GM19463 (cell line): ENCODE measurements at regions not wholly inside any gene's neighbourhood (a gene's known extent, or its start where the extent isn't known, plus 50 kb on each side); places are given as distances from the start of the nearest gene placed in this dataset.
"Not testable (repeated sequence)": the region's sequence is repeated elsewhere in the genome, so short reads cannot be mapped to it uniquely, and the experiment has no call there.

Experiments
- ATAC-seq: cut with Tn5 transposase; IDR thresholded peaks from one replicate; pipeline ENCODE4 v1.9.1; 2021; ENCODE audit warnings: mild to moderate bottlenecking, moderate library complexity; ENCODE audit not compliant: unreplicated experiment

DNA sequence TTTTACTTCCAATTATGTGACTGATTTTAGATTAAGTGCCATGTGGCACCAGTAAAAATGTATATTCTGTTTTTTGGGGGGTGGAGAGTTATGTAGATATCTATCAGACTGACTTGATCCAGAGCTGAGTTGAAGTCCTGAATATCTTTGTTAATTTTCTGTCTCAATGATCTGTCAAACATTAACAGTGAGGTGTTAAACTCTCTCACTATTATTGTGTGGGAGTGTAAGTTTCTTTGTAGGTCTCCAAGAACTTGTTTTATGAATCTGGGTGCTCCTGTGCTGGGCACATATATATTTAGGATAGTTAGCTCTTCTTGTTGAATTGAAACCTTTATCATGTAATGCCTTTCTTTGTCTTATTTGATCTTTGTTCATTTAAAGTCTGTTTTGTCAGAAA is 276.5 kb upstream of the USP25 start:
- ATAC-seq, result no peak

- not testable (repeated sequence) for ATAC-seq
These were observed 276.0 kb upstream of the USP25 start for GRCh38 chr21:15453785-15454184.

DNA sequence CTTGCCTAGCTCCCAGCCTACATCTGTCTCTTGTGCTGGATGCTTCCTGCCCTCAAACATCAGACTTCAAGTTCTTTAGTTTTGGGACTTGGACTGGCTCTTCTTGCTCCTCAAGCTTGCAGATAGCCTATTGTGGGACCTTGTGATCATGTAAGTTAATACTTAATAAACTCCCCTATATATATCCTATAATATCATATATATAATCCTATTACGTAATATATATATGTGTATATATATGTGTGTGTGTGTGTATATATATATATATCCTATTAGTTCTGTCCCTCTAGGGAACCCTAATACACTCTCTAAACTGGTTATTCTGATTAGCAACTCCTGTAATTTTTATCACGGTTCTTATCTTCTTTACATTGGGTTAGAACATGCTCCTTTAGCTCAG is 274.9 kb upstream of the USP25 start:
- ATAC-seq, result not testable (repeated sequence)

GRCh38 chr21:15455819-15456462 is 273.8 kb upstream of the USP25 start:
- no peak for ATAC-seq

- ATAC-seq, result no peak
These were observed 271.8 kb upstream of the USP25 start for GRCh38 chr21:15457965-15458364.

GRCh38 chr21:15462092-15462491 is 267.7 kb upstream of the USP25 start:
- no peak for ATAC-seq

DNA sequence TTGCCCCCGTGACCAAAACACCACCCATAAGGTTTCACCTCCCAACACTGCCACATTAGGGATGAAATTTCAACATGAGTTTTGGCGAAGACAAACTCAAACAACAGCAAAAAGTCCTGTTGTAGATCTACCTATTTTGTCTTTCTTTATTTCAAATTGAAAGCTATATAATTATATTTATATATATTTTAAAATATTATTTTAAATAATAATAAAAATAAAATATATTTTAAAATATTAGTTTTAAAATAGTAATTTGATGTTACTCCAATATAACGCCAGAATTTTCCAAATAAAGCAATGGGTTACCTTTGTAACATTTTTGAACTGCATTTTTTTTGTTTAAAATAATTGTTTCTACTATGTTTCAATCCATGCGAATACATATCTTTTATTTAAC is 263.5 kb upstream of the USP25 start:
- no peak for ATAC-seq

DNA sequence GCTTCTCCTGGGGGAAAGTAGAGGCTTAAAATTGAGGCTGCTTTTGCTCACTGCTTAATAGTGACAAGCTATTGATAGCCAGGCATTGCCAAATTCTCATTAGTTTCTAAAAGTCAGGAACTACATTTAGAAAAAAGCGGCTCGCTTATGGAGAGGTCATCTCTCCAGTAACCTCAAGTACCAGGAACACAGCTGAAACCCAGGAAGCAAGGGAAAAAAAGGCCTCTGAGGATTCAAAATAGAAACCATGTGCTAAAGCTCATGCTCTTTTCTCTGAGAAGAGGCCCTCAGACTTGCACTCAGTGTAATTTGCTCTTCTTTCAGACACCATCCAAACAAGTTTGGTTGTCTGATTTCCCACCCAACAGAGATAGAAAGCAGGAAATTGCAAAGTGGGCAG is 261.4 kb upstream of the USP25 start:
- ATAC-seq, result no peak

DNA sequence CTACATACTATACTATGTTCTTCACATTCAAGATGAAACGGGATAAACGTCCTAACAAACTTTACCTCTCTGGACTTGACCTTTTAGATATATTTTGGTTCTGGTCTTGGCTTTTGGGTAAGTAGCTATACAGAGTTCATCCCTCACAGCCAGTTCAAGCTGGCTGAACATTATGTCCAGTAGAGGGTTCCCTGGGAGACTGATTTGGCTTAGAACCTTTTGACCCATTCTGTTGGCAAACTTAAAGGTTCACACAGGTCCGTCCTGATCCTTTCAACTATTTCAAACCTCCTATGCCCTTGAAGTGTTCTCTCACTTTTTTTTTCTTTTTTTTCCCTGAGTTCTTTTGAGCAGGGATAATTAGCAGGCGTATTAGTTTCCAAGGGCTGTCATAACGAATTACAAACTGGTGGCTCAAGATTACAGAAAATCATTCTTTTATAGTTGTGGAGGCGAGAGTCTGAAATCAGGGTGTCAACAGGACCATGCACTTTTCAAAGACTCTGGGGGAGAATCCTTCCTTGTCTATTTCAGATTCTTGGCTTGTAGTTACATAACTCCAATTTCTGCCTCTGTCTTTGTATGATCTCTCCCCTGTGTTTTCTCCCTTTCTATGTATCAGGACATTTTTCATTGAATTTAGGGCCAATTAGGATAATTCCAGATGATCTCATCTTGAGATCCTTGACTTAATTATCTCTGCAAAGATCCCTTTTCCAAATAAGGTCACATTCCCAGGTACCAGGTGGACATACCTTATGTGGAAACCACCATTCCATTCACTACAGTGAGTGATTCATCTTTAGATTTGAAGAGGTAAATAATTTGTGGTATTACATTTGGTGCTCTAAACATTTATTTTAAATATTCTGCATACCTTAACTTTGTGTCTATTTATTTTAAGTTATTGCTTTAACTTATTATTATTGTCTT is 257.4 kb upstream of the USP25 start:
- no peak for ATAC-seq

- not testable (repeated sequence) for ATAC-seq
These were observed 252.0 kb upstream of the USP25 start for GRCh38 chr21:15477773-15478172.

GRCh38 chr21:15480160-15480559 is 249.6 kb upstream of the USP25 start:
- no peak for ATAC-seq

DNA sequence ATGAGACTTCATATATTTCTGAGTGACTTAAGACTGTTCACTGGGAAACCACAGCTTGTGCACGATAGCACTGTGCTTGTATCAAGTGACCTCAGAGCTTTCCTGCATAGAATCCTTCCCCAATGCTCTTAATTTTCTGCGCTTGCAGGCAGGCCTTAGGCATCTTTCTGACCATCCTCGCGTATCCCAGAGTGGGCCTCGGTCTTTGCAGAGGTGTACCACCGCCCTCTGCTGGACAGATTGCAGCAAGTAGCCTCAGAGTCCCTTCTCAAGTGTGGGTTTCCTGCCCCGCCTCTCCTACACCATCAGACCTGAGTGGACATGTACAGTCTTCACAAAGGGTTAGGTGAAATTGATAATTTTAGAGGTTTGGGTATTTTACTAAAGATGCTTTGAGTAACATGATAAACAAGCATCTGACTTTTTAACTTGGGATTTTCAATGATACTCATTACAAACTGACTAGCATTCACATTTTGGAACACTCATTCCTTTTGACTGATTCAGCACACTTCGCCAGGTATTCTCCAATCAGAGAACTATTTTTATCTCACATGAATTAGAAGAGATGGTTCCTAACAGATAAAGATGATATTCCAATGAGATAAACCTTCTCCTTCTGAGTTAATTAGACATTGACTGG is 246.5 kb upstream of the USP25 start:
- peak; percentile 100 for ATAC-seq

- ATAC-seq, result no peak
These were observed 243.2 kb upstream of the USP25 start for GRCh38 chr21:15486460-15487195.

- ATAC-seq, result no peak
These were observed 242.6 kb upstream of the USP25 start for GRCh38 chr21:15487196-15487550.

DNA sequence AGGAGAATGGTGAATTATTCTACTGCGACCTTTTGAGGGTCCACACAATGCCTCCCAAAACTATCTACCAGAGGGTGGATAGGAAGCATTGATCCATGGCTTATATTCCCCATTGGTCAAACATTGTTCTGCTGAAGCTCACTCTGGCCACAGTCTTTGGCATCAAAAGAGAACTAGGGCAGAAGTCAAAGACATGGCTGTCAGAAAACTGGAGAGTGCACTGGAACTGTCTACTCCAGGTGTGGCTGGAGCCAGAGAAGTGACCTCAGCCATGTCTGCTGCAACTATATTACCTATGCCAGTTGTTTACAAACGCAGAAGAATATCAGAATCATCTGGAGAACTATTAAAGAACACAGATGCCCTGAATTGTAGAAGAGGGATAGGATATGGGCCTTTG is 238.7 kb upstream of the USP25 start:
- ATAC-seq, result no peak

GRCh38 chr21:15493646-15494045 is 236.1 kb upstream of the USP25 start:
- no peak for ATAC-seq

- ATAC-seq, result no peak
These were observed 235.3 kb upstream of the USP25 start for GRCh38 chr21:15494481-15494880.

GRCh38 chr21:15495965-15496364 is 233.8 kb upstream of the USP25 start:
- ATAC-seq, result no peak

DNA sequence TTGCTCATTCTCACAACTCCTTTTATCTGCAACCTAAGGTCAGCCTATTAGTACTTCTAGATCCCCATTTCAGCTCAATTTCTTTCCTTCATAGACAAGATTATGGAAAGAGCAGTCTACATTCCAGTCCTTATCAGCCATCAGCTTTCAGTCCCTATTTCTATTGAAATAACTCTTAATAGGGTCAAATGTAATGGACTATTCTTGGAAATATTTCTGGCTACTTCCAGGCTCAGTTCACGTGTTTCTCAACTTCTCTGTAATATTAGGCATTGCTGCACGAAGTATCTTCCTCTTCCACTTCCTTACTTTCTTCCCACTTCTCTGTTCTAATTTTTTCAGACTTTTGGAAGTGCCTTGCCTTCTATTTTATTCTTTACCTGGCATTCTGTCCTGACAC is 232.9 kb upstream of the USP25 start:
- no peak for ATAC-seq

DNA sequence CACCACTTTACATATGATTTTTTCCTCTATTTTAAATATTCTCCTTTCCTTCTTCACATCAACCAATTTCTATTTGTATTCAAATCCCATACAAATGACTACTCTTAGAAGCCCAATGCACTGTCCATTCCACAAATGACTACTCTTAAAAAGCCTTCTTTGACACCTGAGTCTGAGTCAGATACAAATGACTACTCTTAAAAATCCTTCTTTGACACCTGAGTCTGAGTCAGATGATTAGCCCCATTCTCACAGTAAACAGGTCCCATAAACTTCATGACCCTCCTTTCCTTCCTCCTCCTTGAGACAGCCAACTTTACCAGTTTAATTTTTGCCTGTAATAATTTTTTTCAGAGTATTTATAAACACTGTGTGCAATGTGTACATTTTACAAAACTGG is 231.3 kb upstream of the USP25 start:
- ATAC-seq, result no peak

DNA sequence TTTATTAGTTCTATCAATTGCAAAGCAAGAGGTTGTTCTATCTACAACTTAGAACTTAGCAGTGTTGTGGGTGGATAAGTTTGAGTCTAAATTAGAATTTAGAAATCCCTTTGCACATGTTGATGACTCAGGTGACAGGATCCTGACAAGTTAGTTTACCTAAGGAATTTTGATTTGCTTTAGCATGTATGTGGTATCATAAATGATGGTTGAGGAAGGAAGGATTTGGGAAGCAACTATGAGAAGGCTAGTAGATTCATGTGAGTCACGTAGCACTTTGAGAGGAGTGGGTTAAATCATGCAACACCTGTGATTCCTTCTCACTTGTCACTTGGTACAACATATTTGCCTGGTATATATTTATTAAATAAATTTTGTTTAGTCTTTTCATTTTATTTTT is 223.7 kb upstream of the USP25 start:
- ATAC-seq, result no peak
